T-helper 17 cell (primary cell): ENCODE measurements at regions not wholly inside any gene's neighbourhood (a gene's known extent, or its start where the extent isn't known, plus 50 kb on each side); places are given as distances from the start of the nearest gene placed in this dataset.

ENCODE experiments used
- ATAC-seq: fragments of 150-1000 bp; cut with Tn5 transposase; 2 replicates; pipeline ENCODE4 v1.10.0; 2021; ENCODE audit warnings: mild to moderate bottlenecking, moderate library complexity
- DNase-seq, 3 donors: peaks; one replicate each; pipeline versions ENCODE4 v3.0.0 to v3.0.0-alpha.2; 2020 to 2021
- H3K9me3 ChIP-seq: one replicate; pipeline ENCODE4 v1.7.0; 2013; ENCODE audit warnings: low read length, mild to moderate bottlenecking; ENCODE audit not compliant: control insufficient read depth, poor library complexity, severe bottlenecking
- H3K27ac Mint-ChIP-seq: one replicate; pipeline ENCODE4 v1.8.0; 2022; ENCODE audit warnings: mild to moderate bottlenecking, moderate library complexity, mixed read lengths
- H3K27me3 Mint-ChIP-seq: one replicate; pipeline ENCODE4 v1.8.0; 2022; ENCODE audit warnings: mixed read lengths
- H3K36me3 Mint-ChIP-seq: one replicate; pipeline ENCODE4 v1.8.0; 2022; ENCODE audit warnings: low read depth, mixed read lengths
- H3K4me1 Mint-ChIP-seq: one replicate; pipeline ENCODE4 v1.8.0; 2022; ENCODE audit warnings: mild to moderate bottlenecking, mixed read lengths
- H3K4me3 Mint-ChIP-seq: one replicate; pipeline ENCODE4 v1.8.0; 2022; ENCODE audit warnings: mild to moderate bottlenecking, moderate library complexity, mixed read lengths

DNA sequence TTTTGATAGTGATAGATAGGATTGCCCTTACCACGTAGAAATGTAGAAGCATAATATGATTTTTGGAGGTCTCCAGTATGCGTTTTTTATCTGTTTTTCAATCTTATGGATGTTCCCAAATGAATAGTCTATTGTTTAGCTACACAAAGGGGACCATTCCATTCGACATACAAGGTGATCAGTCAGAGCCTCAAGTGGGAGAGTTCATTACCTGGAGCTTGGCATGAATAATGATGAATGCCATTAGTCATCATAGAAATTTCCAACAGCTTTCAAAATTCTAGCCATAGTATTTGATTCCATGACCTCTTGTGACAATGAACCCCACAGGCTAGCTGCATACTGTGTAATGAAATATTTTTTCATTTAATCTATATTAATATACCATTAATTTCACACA, 123.6 kb downstream of the PDHA2 start:
- no peaks in the 10 kb centered on the region for H3K9me3 ChIP-seq
- Mint-ChIP-seq H3K4me1 (no peaks in the 10 kb centered on the region), H3K27ac (no peak overlapping the region), H3K4me3 (no peak overlapping the region), H3K36me3 (no peaks in the 10 kb centered on the region), H3K27me3 (peaks cover 4% of the 10 kb centered on the region)
- no peak for ATAC-seq
- DNase-seq = no peak

- H3K4me1 Mint-ChIP-seq = peaks cover 6% of the 10 kb centered on the region
- no peaks in the 10 kb centered on the region for H3K27me3 Mint-ChIP-seq
- H3K9me3 ChIP-seq = no peaks in the 10 kb centered on the region
- no peak overlapping the region for H3K4me3 Mint-ChIP-seq
- DNase-seq (no peak), ATAC-seq (no peak)
- H3K27ac Mint-ChIP-seq = no peak overlapping the region
- H3K36me3 Mint-ChIP-seq = peaks cover 3% of the 10 kb centered on the region
Observed at GRCh38 chr4:95979961-95980876, 140.3 kb downstream of the PDHA2 start.

GRCh38 chr4:95980877-95981360, 141.0 kb downstream of the PDHA2 start:
- peaks cover 3% of the 10 kb centered on the region for H3K36me3 Mint-ChIP-seq
- peaks cover 6% of the 10 kb centered on the region for H3K4me1 Mint-ChIP-seq
- no peak overlapping the region for H3K4me3 Mint-ChIP-seq
- no peak overlapping the region for H3K27ac Mint-ChIP-seq
- H3K9me3 ChIP-seq = no peaks in the 10 kb centered on the region
- no peak for ATAC-seq
- no peak for DNase-seq
- H3K27me3 Mint-ChIP-seq = no peaks in the 10 kb centered on the region

- Mint-ChIP-seq H3K4me1 (peaks cover 6% of the 10 kb centered on the region), H3K27ac (no peak overlapping the region), H3K27me3 (no peaks in the 10 kb centered on the region), H3K36me3 (peaks cover 3% of the 10 kb centered on the region), H3K4me3 (no peak overlapping the region)
- no peak for ATAC-seq
- no peaks in the 10 kb centered on the region for H3K9me3 ChIP-seq
- no peak for DNase-seq
Observed at GRCh38 chr4:95981591-95981990, 141.7 kb downstream of the PDHA2 start.

DNA sequence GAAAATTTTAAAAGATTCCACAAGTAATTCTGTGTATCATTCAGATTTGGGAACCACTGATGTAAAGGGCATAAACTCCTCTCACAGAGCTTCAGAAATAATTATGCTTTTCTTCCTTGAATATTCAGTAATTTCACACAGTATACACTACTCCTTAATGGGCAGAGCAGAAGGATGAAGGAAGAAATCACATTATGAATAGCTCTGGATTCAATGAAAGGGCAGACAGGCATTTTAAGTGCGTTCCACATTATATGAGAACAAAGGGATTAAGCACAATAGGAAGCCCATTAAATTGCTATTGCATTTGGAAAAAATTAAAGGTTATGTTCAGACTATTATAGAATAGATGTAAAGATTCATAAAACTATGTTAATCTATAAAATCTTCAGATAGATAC, 142.6 kb downstream of the PDHA2 start:
- DNase-seq = no peak
- Mint-ChIP-seq H3K27me3 (no peaks in the 10 kb centered on the region), H3K27ac (no peak overlapping the region), H3K36me3 (peaks cover 3% of the 10 kb centered on the region), H3K4me1 (peaks cover 6% of the 10 kb centered on the region), H3K4me3 (no peak overlapping the region)
- no peaks in the 10 kb centered on the region for H3K9me3 ChIP-seq
- no peak for ATAC-seq

DNA sequence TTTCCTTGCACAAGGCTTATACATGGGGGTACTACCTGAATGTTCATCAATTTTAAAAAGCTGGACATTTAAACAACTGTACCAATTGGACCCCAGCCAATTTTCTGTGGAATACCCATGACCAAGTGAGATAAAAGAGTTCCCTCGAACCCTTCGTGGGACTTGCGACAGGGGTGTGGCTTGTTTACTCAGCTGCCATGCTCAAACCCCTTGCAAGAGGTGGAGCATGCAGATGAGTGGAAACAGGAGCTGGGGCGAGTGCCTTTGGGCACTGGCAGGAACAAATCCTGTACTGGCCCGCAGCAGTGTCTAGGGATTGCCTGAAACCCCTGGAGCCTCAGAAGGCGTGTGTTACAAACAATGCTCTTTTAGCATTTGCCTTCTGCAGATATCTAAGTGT, 144.2 kb downstream of the PDHA2 start:
- DNase-seq (no peak), ATAC-seq (no peak)
- Mint-ChIP-seq H3K27ac (no peak overlapping the region), H3K4me3 (no peak overlapping the region), H3K36me3 (peaks cover 3% of the 10 kb centered on the region), H3K4me1 (peaks cover 6% of the 10 kb centered on the region), H3K27me3 (no peaks in the 10 kb centered on the region)
- no peaks in the 10 kb centered on the region for H3K9me3 ChIP-seq

DNA sequence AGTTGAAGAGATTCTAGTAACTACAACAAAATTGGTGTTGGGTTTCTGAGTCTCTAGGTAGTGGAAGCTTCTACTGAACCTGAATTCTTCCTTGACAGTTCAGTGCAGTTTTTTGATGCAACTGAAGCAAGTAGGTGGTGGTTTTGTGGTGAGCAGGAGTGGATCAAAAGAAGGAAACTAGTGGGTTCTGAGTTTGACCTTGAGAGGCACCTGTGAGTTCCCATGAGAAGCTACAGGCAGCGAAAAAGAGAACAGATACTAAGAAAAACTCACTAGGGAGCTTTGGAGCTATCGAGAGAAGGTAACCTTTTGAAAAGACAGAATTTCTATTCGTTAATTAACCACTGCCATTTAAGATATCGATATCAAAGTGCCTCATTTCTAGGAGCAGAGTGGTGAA, 145.2 kb downstream of the PDHA2 start:
- ATAC-seq = peak; percentile 49
- no peak for DNase-seq
- Mint-ChIP-seq H3K4me3 (no peak overlapping the region), H3K4me1 (peaks cover 6% of the 10 kb centered on the region), H3K27me3 (no peaks in the 10 kb centered on the region), H3K36me3 (no peaks in the 10 kb centered on the region), H3K27ac (no peak overlapping the region)
- H3K9me3 ChIP-seq = no peaks in the 10 kb centered on the region

- DNase-seq (no peak), ATAC-seq (no peak)
- peaks cover 6% of the 10 kb centered on the region for H3K4me1 Mint-ChIP-seq
- H3K9me3 ChIP-seq = no peaks in the 10 kb centered on the region
- H3K4me3 Mint-ChIP-seq = no peak overlapping the region
- no peaks in the 10 kb centered on the region for H3K27me3 Mint-ChIP-seq
- no peak overlapping the region for H3K27ac Mint-ChIP-seq
- no peaks in the 10 kb centered on the region for H3K36me3 Mint-ChIP-seq
Observed at GRCh38 chr4:95985791-95986550, 146.1 kb downstream of the PDHA2 start.

GRCh38 chr4:95987851-95988250, 148.0 kb downstream of the PDHA2 start:
- no peaks in the 10 kb centered on the region for H3K27me3 Mint-ChIP-seq
- no peaks in the 10 kb centered on the region for H3K9me3 ChIP-seq
- DNase-seq = no peak
- no peak overlapping the region for H3K27ac Mint-ChIP-seq
- H3K4me3 Mint-ChIP-seq = no peak overlapping the region
- H3K4me1 Mint-ChIP-seq = peaks cover 6% of the 10 kb centered on the region
- ATAC-seq = no peak
- H3K36me3 Mint-ChIP-seq = no peaks in the 10 kb centered on the region

GRCh38 chr4:95998311-95998710, 158.4 kb downstream of the PDHA2 start:
- no peaks in the 10 kb centered on the region for H3K9me3 ChIP-seq
- no peak overlapping the region for H3K4me3 Mint-ChIP-seq
- H3K27ac Mint-ChIP-seq = no peak overlapping the region
- no peak for ATAC-seq
- H3K36me3 Mint-ChIP-seq = no peaks in the 10 kb centered on the region
- no peaks in the 10 kb centered on the region for H3K27me3 Mint-ChIP-seq
- no peak for DNase-seq
- no peaks in the 10 kb centered on the region for H3K4me1 Mint-ChIP-seq

DNA sequence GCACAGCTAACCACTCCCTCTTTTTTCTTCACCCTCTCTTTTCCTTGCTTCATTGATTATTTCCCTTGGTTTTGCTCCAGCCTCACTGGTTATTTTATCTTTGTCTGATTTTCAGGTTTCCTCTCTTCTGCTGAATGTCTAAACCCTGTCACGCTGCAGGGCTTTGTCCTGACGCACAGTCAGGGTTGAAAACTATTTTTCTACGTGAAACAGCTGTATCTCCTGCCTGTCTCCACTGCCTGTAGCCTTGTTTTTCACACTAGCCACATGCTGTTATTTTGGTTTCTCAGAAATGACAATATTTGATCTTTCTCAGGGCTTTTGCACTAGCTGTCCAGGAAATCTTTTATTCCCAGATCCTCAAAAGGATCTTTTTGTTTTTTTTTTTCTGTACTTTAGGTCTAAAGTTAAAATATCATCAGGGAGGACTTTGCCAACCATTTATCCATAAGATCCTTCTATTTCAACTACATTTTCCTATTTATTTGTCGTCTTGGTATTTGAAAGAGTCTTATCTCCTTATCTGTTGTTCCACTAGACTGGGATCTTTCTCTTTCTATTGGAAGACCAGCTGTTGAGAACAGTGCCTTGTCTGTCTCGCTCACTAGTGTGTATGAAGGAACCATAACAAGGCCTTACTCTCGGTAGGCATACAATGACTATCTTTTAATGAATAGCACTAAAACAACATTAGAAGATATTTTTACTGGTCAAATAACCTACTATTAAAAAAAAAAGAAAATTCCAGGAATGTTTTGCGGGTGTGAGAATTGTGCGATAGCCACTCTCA, 164.3 kb downstream of the PDHA2 start:
- no peaks in the 10 kb centered on the region for H3K9me3 ChIP-seq
- Mint-ChIP-seq H3K4me3 (no peak overlapping the region), H3K27ac (no peak overlapping the region), H3K27me3 (no peaks in the 10 kb centered on the region), H3K36me3 (no peaks in the 10 kb centered on the region), H3K4me1 (no peaks in the 10 kb centered on the region)
- no peak for DNase-seq
- no peak for ATAC-seq

DNA sequence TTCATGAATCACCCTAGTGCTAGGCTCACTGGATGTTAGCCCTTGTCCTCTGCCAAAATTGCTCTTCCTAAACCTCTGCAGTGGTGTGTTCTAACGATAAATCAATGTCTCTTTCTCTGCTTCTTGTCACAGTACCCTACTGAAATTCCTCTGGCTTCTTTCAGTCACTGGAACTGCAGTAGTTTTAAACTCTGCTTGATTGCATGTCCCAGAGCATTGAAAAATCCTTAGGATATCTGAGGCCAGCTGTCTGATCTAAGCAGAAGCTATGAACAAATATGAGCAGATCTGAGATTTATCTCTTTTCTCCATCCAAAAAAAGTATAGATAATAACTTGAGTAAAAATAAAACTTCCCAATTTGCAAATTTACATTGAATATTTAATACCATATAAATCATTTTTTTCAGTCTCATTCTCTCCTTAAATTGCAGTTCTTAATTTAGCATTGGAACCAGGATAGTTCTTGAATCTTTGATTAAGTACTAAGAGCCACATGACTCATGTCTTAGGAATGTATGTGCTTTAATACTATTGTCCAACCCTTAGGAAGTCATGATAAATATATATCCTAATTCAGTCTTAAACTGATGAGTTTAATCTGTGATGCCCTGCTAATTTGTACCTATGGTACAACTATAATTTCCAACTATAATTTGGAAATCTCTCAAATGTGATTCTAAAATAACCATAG, 169.7 kb downstream of the PDHA2 start:
- H3K4me1 Mint-ChIP-seq = no peaks in the 10 kb centered on the region
- no peak for DNase-seq
- no peak overlapping the region for H3K4me3 Mint-ChIP-seq
- no peaks in the 10 kb centered on the region for H3K9me3 ChIP-seq
- no peaks in the 10 kb centered on the region for H3K36me3 Mint-ChIP-seq
- no peaks in the 10 kb centered on the region for H3K27me3 Mint-ChIP-seq
- no peak overlapping the region for H3K27ac Mint-ChIP-seq
- ATAC-seq = no peak
